HG03558 (cell line): ENCODE measurements at regions not wholly inside any gene's neighbourhood (a gene's known extent, or its start where the extent isn't known, plus 50 kb on each side); places are given as distances from the start of the nearest gene placed in this dataset.

ENCODE experiments used
- ATAC-seq: cut with Tn5 transposase; IDR thresholded peaks from one replicate; pipeline ENCODE4 v1.9.1; 2021; ENCODE audit warnings: moderate number of reproducible peaks; ENCODE audit not compliant: unreplicated experiment; ENCODE audit errors: extremely low read depth

DNA sequence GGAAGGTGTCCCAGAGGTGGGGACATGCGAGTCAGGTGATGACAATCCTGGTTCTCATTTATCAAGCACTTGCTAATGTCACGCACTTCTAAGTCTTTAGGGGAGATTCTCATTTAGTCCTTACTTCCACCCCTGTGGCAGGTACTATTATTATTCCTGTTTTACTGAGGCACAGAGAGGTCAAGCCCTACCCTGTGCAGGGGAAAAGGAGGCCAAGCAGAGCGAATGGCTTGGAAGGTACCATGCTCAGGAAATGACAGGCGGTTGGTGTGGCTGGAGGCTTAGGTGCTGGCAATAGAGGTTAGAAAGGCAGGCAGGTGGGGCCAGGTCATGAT is 268.9 kb downstream of the UACA start:
- no peak for ATAC-seq

DNA sequence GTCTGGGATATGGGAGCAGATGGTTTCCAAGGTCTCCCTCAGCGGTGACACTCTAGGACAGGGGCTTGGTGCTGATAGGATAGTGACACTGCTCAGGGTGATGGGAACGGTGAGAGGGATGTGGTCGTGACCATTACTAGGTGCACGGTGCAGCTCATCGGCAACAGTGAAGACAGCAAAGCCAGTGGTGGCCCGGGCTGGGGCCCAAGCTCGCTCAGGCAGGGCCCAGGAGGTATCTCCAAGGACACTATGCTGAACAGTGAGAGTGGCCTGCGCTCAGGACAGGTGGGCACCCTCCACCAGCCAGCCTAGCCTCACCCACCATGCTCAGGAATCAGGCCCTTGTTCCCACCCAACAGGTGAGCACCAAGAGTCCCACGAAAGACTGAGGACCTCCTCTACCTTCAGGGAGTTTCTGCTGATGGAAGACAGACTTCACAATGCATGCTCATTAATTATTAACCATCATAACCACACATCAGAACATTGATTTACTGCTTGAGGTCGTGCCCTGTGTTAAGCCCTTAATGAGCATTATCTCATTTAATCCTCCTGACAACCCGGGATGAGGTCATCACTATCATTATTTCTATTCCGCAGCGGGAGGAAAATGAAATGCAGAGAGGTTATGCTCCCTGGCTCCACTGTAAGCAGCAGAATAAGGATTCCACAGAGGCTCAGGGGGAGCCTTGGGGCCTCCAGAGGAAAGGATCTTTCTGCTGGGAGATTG is 269.4 kb downstream of the UACA start:
- no peak for ATAC-seq

DNA sequence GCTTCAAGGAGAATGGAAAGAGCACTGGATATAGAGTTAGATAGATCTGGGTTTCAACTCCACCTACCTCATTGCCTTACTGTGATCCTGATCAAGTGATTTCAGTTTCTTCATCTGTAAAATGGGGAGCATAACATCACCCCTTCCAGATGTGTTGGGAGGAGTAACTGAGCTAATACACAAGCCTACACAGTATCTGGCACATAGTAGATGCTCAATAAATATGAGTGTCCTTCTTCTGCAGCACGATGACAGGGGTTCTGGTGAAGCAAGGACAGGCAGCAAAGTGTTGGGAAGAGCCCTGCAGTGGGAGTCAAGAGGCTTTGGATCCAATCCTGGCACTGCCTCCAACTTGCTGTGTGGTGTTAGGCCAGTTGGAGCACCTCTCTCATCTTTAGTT is 270.0 kb downstream of the UACA start:
- ATAC-seq: no peak

DNA sequence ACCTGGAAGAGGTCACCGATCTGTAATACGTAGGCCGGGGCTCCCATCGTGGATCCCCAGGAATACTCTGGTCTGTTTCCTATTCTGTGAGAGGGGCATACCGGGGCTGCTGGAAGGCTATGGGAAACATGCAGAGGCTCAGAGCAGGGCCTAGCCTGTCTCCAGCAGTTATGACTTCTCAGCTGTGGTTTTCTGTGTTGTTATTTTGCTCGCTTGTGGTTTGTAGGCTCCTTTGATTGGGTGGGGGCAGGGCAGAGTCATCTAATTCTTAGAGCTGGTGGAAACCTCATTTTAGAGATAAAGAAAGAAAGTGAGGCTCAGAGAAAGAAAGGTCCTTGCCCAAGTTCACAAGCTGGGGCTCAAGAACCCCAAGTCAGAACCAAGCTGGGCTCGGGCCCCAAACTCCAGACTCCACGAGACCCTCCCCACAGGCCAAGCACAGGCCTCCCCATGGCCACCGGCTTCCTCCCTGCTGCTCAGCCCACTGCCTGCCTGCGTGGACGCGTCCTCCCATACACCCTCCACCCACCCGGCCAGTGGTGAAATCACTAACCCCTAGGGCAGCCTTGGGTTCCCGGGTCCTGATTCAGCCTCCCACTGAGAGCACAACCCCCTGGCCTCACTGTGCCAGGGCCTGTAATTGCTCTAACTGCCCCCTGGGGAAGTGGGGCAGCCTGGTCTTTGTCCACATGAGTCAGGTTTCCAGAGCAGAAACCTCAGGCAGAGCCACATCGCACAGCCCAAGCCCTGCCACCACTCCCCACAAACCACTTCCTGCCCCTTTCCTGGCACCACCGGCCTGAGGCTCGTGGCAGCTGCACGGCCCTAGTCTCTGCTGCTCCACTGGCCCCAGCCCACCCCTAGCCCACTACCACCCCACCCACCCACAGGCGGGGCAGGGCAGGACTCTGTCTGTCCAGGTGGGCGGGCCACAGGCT is 270.8 kb downstream of the UACA start:
- ATAC-seq: no peak

DNA sequence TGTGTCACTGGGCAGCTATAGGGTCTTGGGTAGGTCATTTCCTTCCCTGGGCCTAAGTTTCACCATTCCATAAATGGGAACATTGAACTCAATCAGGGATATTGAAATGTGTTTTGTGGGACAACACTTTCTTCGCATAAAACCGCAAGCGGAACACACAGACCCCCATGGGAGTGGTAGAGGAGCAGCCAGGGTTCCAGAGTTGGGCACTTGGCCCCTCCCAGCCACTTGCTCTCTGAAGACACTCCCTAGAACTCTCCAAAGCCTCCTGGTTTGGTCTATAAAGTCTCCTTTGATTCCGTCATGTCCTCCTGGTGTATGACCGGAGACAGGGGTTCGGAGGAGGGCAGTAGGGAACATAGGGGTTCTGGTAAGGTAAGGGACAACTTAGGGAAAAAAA is 271.7 kb downstream of the UACA start:
- ATAC-seq: no peak

DNA sequence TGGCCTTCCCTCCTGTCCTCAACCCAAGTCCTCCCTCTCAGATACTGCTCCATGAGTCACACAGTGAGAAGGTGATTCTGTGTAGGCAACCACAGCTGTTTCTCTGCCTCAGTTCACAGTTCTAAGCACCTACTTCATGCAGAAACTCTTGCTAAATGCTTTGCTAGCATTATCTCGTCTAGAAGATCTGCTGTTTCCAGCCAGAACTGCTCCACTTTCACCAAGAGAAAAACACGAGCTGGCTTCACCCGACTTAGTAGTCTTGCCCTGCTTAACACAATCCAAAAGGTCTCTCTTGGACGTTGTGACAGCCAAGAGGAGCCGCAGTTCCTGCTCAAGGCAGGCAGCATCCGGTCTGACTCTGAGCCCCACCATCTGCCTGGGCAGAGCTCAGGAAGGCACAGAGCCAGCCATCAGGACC is 272.1 kb downstream of the UACA start:
- ATAC-seq: no peak

DNA sequence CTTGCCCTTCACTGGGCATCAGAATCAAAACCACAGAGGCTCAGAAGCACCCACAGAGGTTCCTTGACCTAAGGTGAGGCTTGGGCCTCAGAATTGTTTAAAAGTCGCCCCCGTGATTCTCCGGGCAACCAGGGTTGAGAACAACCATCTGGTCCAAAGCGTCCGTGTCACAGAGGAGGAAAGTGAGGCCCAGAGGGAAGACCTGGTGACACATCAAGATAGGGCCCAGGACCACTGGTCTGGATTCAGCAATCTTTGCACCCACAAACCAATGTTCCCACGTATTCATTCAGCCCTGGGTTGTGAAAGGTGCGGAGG is 272.6 kb downstream of the UACA start:
- no peak for ATAC-seq

DNA sequence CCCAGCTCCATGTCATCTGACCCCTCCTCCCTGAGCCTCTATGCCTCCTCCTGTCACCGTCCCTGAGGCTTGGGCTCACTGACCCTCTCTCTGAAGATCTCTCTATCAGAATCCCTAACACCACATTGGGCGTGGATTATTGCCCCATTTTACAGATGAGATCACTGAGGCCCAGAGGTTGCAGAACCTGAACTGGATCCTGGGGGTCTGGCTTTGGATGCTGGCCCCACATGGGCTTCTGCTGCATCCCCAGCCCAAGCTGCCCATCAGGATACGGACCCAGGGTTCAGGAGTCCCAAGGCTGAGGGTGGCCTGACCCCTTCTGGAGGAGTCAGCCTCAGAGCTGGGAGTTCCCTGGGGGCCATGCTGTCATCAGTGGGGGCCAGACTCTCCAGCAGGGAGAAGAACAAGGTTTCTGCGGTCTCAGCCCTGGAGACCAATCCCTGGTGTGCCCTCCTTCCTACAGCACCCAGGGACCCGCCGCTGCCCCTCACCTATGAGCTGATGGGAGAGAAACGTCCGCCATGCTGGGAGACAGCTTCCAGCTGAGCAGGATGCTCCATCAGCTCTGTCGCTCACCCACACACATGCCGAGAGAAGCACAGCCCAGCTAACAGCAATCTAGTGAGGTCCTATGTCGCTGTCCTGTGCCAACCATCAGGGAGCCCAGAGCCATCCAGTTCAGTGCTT is 273.1 kb downstream of the UACA start:
- ATAC-seq: no peak

DNA sequence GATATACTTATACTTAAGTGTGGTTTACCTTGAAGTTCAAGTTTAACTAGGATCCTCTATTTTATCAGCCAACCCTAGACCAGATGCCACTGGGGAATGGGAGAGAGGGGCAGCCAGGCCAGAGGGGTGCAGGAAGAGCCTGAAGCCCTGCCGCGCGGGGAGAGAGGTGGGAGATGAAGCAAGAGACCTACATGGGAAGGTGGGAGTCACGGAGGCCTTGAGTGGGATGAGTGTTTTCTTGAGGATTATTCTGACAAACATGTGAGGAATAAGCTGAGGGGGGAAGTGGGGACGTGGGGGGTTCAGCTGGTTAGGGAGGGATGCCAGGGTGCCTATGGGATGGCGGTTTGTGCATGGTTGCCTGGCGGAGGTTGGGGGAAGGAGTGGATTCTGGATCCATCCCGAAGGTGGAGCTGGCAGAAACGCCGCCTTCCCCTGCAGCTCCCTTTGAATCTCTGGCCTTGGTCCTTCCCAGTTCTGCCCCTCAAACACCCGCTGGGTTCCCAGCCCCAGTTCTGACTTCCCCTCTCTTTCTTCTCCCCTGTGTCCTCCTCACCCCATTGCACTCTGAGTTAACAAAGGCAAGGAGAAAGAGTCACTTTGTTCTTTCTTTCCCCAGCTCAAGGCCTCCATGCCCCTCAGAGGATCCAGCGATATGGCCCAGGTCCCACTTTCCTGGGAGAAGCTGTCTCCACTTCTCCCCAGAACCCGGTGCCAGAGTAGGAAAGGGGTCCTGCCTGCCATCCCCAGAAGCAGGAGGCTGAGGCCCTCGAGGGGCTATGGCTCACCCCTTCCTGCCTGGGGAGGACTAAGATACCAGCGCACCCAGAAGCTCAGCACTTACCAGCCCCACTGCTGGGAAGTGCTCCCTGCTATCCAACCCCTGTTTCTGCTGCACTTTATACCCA is 274.2 kb downstream of the UACA start:
- no peak for ATAC-seq

DNA sequence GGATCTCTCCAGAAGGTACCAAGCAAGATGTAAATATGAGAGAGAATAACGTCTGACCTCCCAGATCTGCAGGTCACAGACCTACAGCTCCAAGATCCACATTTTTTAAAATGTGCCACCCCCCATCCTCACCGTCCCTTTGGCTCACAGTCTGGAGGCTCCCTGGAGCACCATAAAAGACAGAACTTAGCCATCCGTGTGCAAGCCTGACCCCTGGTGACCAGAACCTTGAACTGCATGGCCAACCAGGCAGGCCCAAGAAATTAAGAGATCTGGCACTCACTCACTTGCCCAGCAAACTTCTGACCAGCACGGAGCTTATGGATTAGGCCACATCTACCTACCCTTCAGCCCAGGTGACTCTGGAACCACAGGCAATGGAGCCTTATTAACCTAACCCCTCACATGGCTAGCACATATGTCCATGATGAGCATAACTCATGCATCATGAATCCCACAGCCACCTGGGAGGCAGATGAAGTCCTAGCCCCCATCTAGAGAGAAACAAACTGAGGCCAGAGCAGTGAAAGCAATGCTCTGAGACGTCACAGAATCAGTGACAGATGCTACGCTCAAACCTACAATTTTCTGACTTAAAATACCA is 275.3 kb downstream of the UACA start:
- no peak for ATAC-seq

DNA sequence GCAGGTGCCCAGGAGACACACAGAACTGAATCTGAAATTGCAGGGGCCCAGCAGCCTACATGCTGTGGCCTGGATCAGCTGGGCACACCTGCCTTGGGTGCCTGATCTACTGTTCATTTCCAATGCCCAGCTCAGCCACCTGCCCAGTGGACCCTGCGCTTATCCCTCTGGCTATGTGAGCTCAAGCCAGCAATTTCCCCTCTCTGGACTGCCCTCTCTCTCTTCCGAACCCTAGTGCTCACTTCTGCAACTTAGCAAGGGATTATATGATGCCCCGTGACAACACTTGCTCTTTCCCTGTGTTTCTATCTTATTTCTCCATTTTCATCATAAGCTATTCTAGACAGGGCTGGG is 276.0 kb downstream of the UACA start:
- ATAC-seq: no peak

DNA sequence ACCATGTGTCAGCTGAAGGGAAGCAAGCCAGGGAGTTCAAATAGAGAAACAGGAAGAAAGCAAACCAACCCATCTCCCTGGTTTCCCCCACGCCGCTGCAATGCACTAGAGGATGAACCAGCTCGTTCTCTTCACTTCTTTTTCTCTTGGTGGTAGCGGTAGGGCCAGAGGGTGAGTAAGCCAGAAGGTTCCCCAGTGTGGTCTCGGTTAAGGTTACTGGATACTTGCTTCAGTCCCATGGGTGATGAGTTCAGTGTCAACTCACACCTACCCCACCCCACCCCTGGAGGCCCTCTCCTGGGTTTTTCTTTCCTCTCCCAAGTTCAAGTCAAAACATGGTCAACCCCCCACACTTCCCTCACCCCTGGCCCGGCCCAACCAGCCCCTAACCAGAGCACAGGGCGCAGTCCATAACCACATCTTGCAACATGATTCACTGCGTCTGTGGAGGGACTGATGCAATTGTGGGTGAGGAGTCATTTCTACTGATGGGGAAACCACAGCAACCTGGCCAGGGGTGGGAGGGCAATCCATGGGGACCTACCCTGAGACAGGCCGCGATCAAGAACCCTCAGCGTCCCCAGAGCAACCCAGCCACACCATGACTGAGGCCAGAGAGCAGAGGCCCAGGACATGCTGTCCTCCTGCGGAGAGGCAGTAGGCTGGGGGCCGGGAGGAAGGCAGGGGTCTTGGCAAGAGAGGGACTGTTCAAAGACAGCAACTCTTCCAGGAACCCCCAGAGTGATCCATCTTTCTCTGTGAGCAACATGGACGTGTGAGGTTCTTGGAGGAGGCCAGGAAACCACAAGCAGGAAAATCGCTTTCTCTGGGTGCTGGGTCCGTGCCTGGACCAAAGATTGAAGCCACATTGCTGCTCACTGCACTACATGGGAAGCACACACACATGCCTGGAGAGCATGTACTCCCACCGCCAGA is 276.6 kb downstream of the UACA start:
- ATAC-seq: peak; percentile 45

DNA sequence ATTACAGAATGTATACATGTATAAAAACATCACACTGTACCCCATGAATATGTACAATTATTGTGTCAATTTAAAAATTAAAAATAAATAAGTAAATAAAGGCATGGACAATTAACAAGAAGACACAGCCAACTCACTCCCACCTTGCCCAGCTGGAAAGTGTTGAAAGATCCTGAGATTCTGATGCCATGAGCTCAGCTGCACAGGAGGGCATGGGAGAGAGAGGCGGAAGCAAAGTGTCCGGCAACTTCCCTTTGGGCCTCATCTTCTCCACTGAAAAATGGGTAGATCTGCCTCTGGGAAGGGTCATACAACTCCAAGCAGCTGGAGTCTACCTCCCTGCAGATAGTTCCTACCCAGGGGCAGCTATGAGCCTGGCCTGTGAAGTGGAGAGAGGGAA is 277.3 kb downstream of the UACA start:
- no peak for ATAC-seq

DNA sequence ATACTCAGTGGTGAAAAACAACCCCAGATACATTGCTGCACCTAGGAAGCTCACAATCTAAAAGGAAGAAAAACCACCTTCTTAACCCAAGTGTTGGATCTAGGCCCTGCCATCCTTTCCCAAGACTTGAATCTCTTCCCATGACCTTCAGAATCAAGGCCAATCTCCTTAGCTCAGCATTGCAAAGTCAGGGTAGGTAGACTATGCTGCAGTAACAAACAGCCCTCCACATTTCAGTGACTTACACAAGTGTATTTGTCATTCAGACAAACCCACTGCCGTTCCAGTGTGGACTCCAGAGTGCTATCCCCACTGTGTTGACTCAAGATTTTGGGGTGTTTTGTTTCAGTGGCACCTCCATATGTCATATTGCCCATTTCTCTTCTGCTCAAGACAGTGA is 278.4 kb downstream of the UACA start:
- no peak for ATAC-seq

DNA sequence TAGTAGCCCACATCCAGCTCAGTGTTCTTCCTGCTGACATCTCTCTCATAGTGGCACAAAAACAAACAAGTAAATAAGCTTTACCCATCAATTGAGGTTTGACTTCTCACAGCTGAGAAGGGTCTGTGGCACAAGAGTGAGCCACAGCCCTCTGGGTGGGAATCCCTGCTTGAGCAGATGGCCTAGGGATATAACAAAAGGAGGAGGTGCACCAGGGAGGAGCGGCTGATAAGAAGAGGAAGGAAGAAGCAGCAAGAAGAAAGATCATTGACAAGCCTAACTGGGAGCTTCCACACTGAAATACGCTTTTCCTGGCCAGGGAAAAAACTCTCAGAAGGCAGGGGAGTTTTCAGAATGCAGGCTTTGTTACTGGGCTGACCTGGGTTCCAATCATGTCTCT is 279.8 kb downstream of the UACA start:
- no peak for ATAC-seq

DNA sequence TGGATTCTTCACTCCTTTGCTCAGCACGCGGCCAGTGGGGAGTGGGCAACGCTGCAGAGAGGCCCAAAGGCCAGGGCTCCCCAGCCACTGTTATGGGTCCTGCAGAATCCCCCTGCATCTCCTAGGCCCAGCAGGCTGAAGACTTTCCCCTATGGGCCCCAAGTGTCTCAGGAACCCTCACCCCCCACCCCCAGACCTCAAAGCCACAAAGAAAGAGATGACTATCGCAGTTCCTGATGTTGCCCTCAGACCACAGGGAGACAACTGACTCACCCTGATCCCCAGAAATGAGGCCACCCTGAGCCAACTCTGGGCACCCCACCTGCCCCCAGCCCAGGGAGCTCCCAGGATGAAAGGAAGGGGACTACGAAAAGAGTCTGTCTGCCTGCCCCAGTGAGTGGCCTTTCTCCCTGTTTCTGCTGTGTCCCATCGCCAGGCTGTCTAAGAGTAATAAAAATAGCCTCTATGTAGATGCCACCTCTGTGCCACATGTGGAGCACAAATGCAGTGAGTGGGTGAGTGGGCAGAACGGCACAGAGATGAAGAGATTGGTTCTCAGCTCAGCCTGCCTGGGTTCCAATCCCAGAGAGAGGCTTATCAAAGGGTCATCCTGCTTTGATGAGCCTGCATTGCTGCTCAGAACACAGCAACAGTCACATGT is 283.0 kb downstream of the UACA start:
- ATAC-seq: no peak

DNA sequence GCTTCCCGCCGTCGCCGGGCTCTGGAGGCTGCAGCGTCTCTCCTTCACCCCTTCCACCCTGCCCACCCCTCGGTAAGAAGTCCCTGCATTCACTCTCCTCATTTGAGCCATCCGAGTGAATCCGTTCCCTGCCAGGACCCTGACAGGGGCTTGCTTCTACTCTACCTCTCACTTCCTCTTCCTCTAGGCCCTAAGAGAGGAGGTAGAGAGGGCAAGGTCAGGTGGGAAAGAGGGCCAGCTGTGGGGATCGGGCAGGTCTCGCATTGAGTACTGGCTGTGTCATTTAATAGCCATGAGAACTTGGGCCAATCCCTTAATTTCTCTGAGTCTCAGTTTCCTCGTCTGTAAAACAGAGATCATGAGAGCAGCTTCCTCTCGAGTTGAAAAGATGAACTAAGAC is 283.6 kb downstream of the UACA start:
- ATAC-seq: no peak

DNA sequence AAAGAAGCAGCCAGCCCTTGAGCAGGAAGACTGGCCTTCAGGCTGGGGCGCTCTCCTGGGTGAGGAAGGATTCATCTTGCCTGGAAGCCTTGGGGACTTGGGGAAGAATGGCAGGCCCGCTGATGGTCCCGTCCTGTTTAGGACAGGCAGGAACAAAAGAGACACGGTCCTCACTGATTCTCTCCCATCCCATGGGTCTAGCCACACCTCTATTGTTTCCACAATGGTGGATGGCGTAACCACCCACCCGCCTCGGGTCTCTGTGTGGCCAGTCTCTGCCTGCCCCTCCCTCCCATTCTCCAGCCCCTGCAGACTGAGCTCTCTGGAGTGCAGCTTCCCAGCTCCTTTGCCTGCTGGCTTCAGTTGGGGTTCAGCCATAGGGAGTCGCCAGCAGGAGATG is 284.3 kb downstream of the UACA start:
- ATAC-seq: no peak
